GM19463 (cell line): ENCODE measurements at regions not wholly inside any gene's neighbourhood (a gene's known extent, or its start where the extent isn't known, plus 50 kb on each side); places are given as distances from the start of the nearest gene placed in this dataset.
"Not testable (repeated sequence)": the region's sequence is repeated elsewhere in the genome, so short reads cannot be mapped to it uniquely, and the experiment has no call there.

Source experiments
- ATAC-seq: cut with Tn5 transposase; IDR thresholded peaks from one replicate; pipeline ENCODE4 v1.9.1; 2021; ENCODE audit warnings: mild to moderate bottlenecking, moderate library complexity; ENCODE audit not compliant: unreplicated experiment

GRCh38 chr2:111598944-111599343 is 285.0 kb downstream of the ANAPC1 start:
- ATAC-seq = not testable (repeated sequence)

DNA sequence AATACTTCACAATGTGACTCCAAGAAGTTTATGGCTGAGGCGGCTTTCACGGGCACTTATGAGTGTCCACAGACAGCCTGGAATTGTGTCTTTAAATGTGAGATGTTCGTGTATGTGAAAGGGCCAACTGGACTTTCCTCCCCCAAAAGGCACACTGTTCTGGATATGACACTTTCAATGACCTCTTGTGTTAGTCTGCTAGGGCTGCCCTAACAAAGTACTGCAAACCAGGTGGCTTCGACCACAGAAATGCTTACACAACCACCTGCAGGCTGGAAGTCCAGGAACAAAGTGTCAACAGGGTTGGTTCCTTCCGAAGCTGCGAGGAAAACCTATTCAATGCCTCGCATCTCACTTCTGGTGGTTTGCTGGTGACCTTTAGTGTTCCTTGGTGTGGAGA is 281.7 kb downstream of the ANAPC1 start:
- not testable (repeated sequence) for ATAC-seq

GRCh38 chr2:111605798-111606197 is 278.2 kb downstream of the ANAPC1 start:
- ATAC-seq = not testable (repeated sequence)

DNA sequence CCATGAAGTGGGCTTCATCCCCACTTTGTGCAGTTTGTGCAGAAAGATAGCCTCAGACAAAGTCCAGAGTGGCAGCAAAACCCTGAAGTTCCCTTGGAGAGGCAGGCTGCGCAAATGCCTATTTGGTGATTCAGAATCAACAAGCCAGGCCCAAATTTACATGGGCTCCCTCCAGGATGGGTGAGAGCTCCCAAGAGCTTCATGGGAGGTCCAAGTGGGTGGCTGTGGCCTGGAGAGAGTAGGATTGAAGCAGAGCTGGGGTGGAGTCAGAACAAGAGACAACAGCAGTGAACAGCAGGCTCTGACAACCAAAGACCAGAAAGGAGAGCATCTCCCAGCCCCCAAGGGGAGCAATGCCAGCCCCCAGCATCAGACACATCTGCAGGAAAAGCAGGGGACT is 277.4 kb downstream of the ANAPC1 start:
- ATAC-seq = not testable (repeated sequence)

GRCh38 chr2:111609146-111609844 is 274.7 kb downstream of the ANAPC1 start:
- not testable (repeated sequence) for ATAC-seq

DNA sequence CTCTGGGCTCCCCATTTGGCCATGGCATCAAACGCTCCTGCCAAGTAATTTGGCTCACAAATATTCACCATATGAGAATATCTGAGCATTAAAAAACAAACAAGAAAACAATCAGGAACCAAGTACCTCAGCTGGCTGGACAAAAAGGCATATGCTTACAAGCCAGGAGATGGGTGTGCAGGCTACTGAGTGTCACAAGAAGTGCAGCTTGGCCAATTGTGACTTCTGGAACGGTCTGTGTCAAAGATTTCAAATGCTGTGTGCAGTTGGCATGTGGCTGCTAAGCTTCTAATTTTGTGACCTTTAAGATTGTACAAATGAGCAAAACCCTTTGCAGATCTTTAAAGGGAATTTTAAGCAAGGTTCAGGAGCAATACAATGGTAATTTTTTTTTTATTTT is 274.0 kb downstream of the ANAPC1 start:
- not testable (repeated sequence) for ATAC-seq

- no peak for ATAC-seq
Measured at GRCh38 chr2:111616651-111617218, 267.3 kb downstream of the ANAPC1 start.

GRCh38 chr2:111617299-111618225 is 266.4 kb downstream of the ANAPC1 start:
- ATAC-seq = no peak

- no peak for ATAC-seq
Measured at GRCh38 chr2:111618226-111618977, 265.6 kb downstream of the ANAPC1 start.

GRCh38 chr2:111618978-111619902 is 264.8 kb downstream of the ANAPC1 start:
- ATAC-seq = no peak

DNA sequence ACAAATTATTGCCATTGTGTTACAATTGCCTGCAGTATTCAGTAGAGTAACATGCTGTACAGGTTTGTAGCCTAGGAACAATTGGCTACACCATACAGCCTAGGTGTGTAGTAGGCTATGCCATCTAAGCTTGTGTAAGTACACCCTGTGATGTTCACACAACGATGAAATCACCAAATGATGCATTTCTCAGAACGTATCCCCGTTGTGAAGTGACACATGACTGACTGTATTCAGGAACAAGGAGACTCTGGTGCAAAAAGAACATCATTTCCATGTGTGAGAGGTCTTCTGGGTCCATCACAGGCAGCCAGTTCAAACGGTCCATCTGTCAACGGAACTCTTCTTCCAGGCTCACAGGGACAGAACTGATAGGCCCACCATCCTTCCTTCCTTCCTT is 263.7 kb downstream of the ANAPC1 start:
- ATAC-seq = no peak

GRCh38 chr2:111622859-111623258 is 261.1 kb downstream of the ANAPC1 start:
- no peak for ATAC-seq

DNA sequence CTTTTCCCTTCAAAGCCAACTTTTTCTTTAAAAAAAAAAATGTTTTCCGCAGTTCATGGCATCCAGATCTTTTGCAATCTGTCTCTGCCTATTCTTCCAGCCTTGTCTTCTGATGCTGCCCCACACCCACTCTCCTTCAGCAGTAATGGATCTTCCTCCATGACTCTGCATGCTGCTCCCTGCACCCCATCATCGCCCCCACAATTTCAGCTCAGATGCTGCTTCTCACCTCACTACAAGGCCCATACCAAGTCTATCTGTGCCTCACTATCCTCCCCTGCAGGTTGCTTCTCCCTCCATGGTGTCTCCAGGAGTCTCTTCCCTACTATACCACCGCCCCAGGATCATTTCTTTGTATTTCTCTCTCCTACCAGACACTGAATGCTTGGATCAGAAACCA is 260.6 kb downstream of the ANAPC1 start:
- no peak for ATAC-seq

GRCh38 chr2:111624411-111625156 is 259.4 kb downstream of the ANAPC1 start:
- no peak for ATAC-seq

GRCh38 chr2:111625157-111625537 is 258.8 kb downstream of the ANAPC1 start:
- ATAC-seq = not testable (repeated sequence)

DNA sequence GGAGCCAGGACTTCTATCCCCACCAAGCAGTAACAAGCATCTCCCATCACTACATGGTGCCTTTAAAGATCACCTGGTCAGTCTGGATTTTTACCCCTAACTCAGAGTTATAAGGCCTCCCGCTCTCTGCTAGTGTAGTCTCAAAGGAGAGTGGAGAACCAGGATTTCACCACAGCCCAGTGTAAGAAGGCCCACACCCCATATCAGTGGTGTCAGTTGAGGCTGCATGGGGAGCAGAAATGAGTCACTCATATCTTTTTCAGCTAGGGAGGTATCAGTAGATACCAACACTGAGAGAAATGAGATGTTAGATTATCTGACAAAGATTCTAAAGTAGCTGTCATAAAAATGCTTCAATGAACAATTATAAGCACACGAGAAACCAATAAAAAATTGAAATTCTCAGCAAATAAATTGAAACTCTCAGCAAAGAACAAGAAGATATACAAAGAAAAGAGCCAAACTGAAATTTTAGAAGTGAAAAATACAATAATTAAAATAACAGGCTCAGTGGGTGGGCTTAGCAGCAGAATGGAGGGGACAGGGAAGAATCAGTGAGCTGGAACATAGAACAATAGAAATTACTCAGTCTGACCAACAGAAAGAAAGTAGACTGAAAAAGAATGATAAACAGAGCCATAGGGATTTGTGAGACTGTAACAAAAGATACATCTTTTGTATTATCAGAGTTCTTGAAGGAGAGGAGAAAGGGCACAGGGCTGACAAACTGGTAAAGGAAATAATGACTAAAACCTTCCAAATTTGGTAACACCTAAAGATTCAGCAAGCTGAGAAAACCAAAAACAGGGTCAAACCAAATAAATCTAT is 257.7 kb downstream of the ANAPC1 start:
- no peak for ATAC-seq

- ATAC-seq = no peak
Measured at GRCh38 chr2:111626865-111627163, 257.2 kb downstream of the ANAPC1 start.

DNA sequence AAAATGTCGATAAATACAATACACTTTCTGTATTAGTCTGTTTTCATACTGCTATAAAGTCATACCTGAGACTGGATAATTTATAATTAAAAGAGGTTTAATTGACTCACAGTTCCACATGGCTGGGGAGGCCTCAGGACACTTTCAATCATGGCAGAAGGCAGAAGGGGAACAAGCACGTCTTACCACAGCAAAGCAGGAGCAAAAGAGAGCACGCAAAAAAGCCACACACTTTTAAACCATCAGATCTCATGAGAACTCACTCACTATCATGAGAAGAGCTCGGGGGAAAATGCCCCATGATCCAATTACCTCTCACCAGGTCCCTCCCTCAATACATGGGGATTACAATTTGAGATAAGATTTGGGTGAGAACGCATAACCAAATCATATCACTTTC is 256.7 kb downstream of the ANAPC1 start:
- ATAC-seq = no peak

- ATAC-seq = no peak
Measured at GRCh38 chr2:111628221-111628620, 255.8 kb downstream of the ANAPC1 start.
